ENCODE measurements at regions not wholly inside any gene's neighbourhood (a gene's known extent, or its start where the extent isn't known, plus 50 kb on each side); places are given as distances from the start of the nearest gene placed in this dataset.
"Not testable (repeated sequence)": the region's sequence is repeated elsewhere in the genome, so short reads cannot be mapped to it uniquely, and the experiment has no call there.

GRCh38 chr14:106460916-106461315, 934.5 kb downstream of the TMEM121 start:
- H3K4me3 ChIP-seq, result no peak overlapping the region
- TF ChIP-seq FOXP2 (optimal IDR thresholded peaks at IDR 0.05; ENCODE audit: control extremely low read depth, extremely low read length, insufficient read depth) (no peak), EZH2 (IDR thresholded peaks at IDR 0.05) (no peak), POLR2AphosphoS5 (IDR thresholded peaks at IDR 0.05; ENCODE audit: borderline replicate concordance, low read depth, low read length) (no peak)
- no peak for DNase-seq (ENCODE audit: low read depth, low spot score)
- H3K9me3 ChIP-seq (ENCODE audit: low read depth, low read length), result no peaks in the 10 kb centered on the region; the same call in 1 of the 2 replicates
- no peak overlapping the region for H3K9ac ChIP-seq (ENCODE audit: insufficient read length)
- no peak overlapping the region for H3K27ac ChIP-seq
- no peaks in the 10 kb centered on the region for H3K36me3 ChIP-seq (ENCODE audit: insufficient read depth, low read length)

- not testable (repeated sequence) for H3K36me3 ChIP-seq (ENCODE audit: insufficient read depth, low read length); H3K9ac ChIP-seq (ENCODE audit: insufficient read length)
These were observed 940.1 kb downstream of the TMEM121 start for GRCh38 chr14:106466483-106466882.

GRCh38 chr14:106468869-106469268, 942.5 kb downstream of the TMEM121 start:
- not testable (repeated sequence) for H3K4me3 ChIP-seq; H3K9me3 ChIP-seq (ENCODE audit: low read depth, low read length); H3K9ac ChIP-seq (ENCODE audit: insufficient read length); DNase-seq (ENCODE audit: low read depth, low spot score); H3K27ac ChIP-seq; H3K36me3 ChIP-seq (ENCODE audit: insufficient read depth, low read length)

More at GRCh38 chr14:106466483-106466882, 940.1 kb downstream of the TMEM121 start:
- not testable (repeated sequence) for DNase-seq (ENCODE audit: low read depth, low spot score); H3K4me3 ChIP-seq; H3K9me3 ChIP-seq (ENCODE audit: low read depth, low read length); H3K27ac ChIP-seq

GRCh38 chr14:106470028-106470427, 943.6 kb downstream of the TMEM121 start:
- H3K4me3 ChIP-seq; H3K9ac ChIP-seq (ENCODE audit: insufficient read length); H3K27ac ChIP-seq; DNase-seq (ENCODE audit: low read depth, low spot score); H3K36me3 ChIP-seq (ENCODE audit: insufficient read depth, low read length); H3K9me3 ChIP-seq (ENCODE audit: low read depth, low read length): not testable (repeated sequence)

GRCh38 chr14:106474261-106475028, 948.1 kb downstream of the TMEM121 start:
- H3K27ac ChIP-seq; H3K36me3 ChIP-seq (ENCODE audit: insufficient read depth, low read length); H3K4me3 ChIP-seq; H3K9ac ChIP-seq (ENCODE audit: insufficient read length); DNase-seq (ENCODE audit: low read depth, low spot score); H3K9me3 ChIP-seq (ENCODE audit: low read depth, low read length): not testable (repeated sequence)

- not testable (repeated sequence) for DNase-seq (ENCODE audit: low read depth, low spot score); H3K36me3 ChIP-seq (ENCODE audit: insufficient read depth, low read length); H3K27ac ChIP-seq; H3K4me3 ChIP-seq; H3K9me3 ChIP-seq (ENCODE audit: low read depth, low read length); H3K9ac ChIP-seq (ENCODE audit: insufficient read length)
These were observed 948.8 kb downstream of the TMEM121 start for GRCh38 chr14:106475214-106475613.

GRCh38 chr14:106477600-106477999, 951.2 kb downstream of the TMEM121 start:
- not testable (repeated sequence) for H3K36me3 ChIP-seq (ENCODE audit: insufficient read depth, low read length); H3K27ac ChIP-seq; H3K9ac ChIP-seq (ENCODE audit: insufficient read length); DNase-seq (ENCODE audit: low read depth, low spot score); H3K4me3 ChIP-seq; H3K9me3 ChIP-seq (ENCODE audit: low read depth, low read length)

- not testable (repeated sequence) for DNase-seq (ENCODE audit: low read depth, low spot score); H3K9ac ChIP-seq (ENCODE audit: insufficient read length); H3K27ac ChIP-seq; H3K9me3 ChIP-seq (ENCODE audit: low read depth, low read length); H3K36me3 ChIP-seq (ENCODE audit: insufficient read depth, low read length); H3K4me3 ChIP-seq
These were observed 953.9 kb downstream of the TMEM121 start for GRCh38 chr14:106480287-106480686.

- DNase-seq (ENCODE audit: low read depth, low spot score); H3K27ac ChIP-seq; H3K9me3 ChIP-seq (ENCODE audit: low read depth, low read length); H3K4me3 ChIP-seq; H3K9ac ChIP-seq (ENCODE audit: insufficient read length); H3K36me3 ChIP-seq (ENCODE audit: insufficient read depth, low read length): not testable (repeated sequence)
These were observed 955.8 kb downstream of the TMEM121 start for GRCh38 chr14:106482213-106482612.

GRCh38 chr14:106487600-106487999, 961.2 kb downstream of the TMEM121 start:
- DNase-seq (ENCODE audit: low read depth, low spot score), result no peak
- TF ChIP-seq EZH2 (IDR thresholded peaks at IDR 0.05) (no peak), FOXP2 (optimal IDR thresholded peaks at IDR 0.05; ENCODE audit: control extremely low read depth, extremely low read length, insufficient read depth) (no peak), POLR2AphosphoS5 (IDR thresholded peaks at IDR 0.05; ENCODE audit: borderline replicate concordance, low read depth, low read length) (no peak)

More at GRCh38 chr14:106487600-106487999, 961.2 kb downstream of the TMEM121 start:
- H3K9me3 ChIP-seq (ENCODE audit: low read depth, low read length), result no peaks in the 10 kb centered on the region
- H3K27ac ChIP-seq, result no peak overlapping the region
- no peak overlapping the region for H3K4me3 ChIP-seq
- H3K9ac ChIP-seq (ENCODE audit: insufficient read length), result no peak overlapping the region
- H3K36me3 ChIP-seq (ENCODE audit: insufficient read depth, low read length), result no peaks in the 10 kb centered on the region

Data from SK-N-MC (cell line).